ENCODE measurements at regions not wholly inside any gene's neighbourhood (a gene's known extent, or its start where the extent isn't known, plus 50 kb on each side); places are given as distances from the start of the nearest gene placed in this dataset.
"Not testable (repeated sequence)": the region's sequence is repeated elsewhere in the genome, so short reads cannot be mapped to it uniquely, and the experiment has no call there.

DNA sequence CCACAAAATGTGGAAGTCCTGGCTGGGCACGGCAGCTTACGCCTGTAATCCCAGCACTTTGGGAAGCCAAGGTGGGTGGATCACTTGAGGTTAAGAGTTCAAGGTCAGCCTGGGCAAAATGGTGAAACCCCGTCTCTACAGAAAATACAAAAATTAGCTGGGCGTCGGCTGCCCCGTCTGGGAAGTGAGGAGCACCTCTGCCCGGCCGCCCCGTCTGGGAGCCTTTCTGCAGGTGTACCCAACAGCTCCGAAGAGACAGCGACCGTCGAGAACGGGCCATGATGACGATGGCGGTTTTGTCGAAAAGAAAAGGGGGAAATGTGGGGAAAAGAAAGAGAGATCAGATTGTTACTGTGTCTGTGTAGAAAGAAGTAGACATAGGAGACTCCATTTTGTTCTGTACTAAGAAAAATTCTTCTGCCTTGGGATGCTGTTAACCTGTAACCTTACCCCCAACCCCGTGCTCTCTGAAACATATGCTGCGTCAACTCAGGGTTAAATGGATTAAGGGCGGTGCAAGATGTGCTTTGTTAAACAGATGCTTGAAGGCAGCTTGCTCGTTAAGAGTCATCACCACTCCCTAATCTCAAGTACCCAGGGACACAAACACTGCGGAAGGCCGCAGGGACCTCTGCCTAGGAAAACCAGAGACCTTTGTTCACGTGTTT is 75.0 kb downstream of the HAPSTR1 start:
- TF ChIP-seq, protein P1, sequence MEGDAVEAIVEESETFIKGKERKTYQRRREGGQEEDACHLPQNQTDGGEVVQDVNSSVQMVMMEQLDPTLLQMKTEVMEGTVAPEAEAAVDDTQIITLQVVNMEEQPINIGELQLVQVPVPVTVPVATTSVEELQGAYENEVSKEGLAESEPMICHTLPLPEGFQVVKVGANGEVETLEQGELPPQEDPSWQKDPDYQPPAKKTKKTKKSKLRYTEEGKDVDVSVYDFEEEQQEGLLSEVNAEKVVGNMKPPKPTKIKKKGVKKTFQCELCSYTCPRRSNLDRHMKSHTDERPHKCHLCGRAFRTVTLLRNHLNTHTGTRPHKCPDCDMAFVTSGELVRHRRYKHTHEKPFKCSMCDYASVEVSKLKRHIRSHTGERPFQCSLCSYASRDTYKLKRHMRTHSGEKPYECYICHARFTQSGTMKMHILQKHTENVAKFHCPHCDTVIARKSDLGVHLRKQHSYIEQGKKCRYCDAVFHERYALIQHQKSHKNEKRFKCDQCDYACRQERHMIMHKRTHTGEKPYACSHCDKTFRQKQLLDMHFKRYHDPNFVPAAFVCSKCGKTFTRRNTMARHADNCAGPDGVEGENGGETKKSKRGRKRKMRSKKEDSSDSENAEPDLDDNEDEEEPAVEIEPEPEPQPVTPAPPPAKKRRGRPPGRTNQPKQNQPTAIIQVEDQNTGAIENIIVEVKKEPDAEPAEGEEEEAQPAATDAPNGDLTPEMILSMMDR (IDR thresholded peaks at IDR 0.05): not testable (repeated sequence)
- TF ChIP-seq POLR2A (IDR thresholded peaks at IDR 0.05): not testable (repeated sequence)
